ACC112 (cell line): ENCODE measurements at regions not wholly inside any gene's neighbourhood (a gene's known extent, or its start where the extent isn't known, plus 50 kb on each side); places are given as distances from the start of the nearest gene placed in this dataset.

Experiments
- H2AFZ ChIP-seq: fragments of 200-600 bp; sonication (generic); one replicate; pipeline ENCODE4 v1.6.0; 2017; ENCODE audit warnings: antibody characterized with exemption, low read length; ENCODE audit not compliant: unreplicated experiment
- H3K27ac ChIP-seq: fragments of 200-600 bp; sonication (generic); 2 replicates; pipeline ENCODE4 v1.5.1; 2014; ENCODE audit warnings: low read depth, mild to moderate bottlenecking, antibody characterized with exemption, low read length, moderate library complexity
- H3K27me3 ChIP-seq: fragments of 200-600 bp; sonication (generic); 2 replicates; pipeline ENCODE4 v1.6.1; 2014; ENCODE audit warnings: mild to moderate bottlenecking, antibody characterized with exemption, low read length, moderate library complexity, mixed read lengths; ENCODE audit not compliant: insufficient read depth
- H3K36me3 ChIP-seq: fragments of 200-600 bp; sonication (generic); 2 replicates; pipeline ENCODE4 v1.6.1; 2016; ENCODE audit warnings: mild to moderate bottlenecking, antibody characterized with exemption, low read length, moderate library complexity, mixed read lengths; ENCODE audit not compliant: insufficient read depth
- H3K4me1 ChIP-seq: fragments of 200-600 bp; sonication (generic); one replicate; pipeline ENCODE4 v1.6.1; 2016; ENCODE audit warnings: low read length, mixed read lengths; ENCODE audit not compliant: insufficient read depth, unreplicated experiment, control insufficient read depth
- H3K4me3 ChIP-seq: fragments of 200-600 bp; sonication (generic); 2 replicates; pipeline ENCODE4 v1.5.1; 2014; ENCODE audit warnings: mild to moderate bottlenecking, low read depth, low read length
- H3K79me2 ChIP-seq: fragments of 200-600 bp; sonication (generic); one replicate; pipeline ENCODE4 v1.6.0; 2016; ENCODE audit warnings: low read length; ENCODE audit not compliant: control insufficient read depth, unreplicated experiment, insufficient read depth

- Histone ChIP-seq H3K4me1 (no peaks in the 10 kb centered on the region), H3K27me3 (no peaks in the 10 kb centered on the region), H2AFZ (no peak overlapping the region), H3K4me3 (no peak overlapping the region), H3K36me3 (no peaks in the 10 kb centered on the region), H3K79me2 (no peaks in the 10 kb centered on the region), H3K27ac (no peak overlapping the region)
Observed at GRCh38 chr19:30310602-30311263, 61.5 kb upstream of the ZNF536 start.

- H3K27ac ChIP-seq, result no peak overlapping the region
- H3K27me3 ChIP-seq, result no peaks in the 10 kb centered on the region
- H3K4me1 ChIP-seq, result no peaks in the 10 kb centered on the region
- no peak overlapping the region for H2AFZ ChIP-seq
- no peaks in the 10 kb centered on the region for H3K36me3 ChIP-seq
- no peaks in the 10 kb centered on the region for H3K79me2 ChIP-seq
- no peak overlapping the region for H3K4me3 ChIP-seq
Observed at GRCh38 chr19:30311911-30312310, 60.3 kb upstream of the ZNF536 start.

- Histone ChIP-seq H3K27ac (no peak overlapping the region), H3K36me3 (no peaks in the 10 kb centered on the region), H3K4me3 (no peak overlapping the region), H3K27me3 (no peaks in the 10 kb centered on the region), H3K4me1 (no peaks in the 10 kb centered on the region), H2AFZ (no peak overlapping the region), H3K79me2 (no peaks in the 10 kb centered on the region)
Observed at GRCh38 chr19:30312582-30313352, 59.4 kb upstream of the ZNF536 start.

DNA sequence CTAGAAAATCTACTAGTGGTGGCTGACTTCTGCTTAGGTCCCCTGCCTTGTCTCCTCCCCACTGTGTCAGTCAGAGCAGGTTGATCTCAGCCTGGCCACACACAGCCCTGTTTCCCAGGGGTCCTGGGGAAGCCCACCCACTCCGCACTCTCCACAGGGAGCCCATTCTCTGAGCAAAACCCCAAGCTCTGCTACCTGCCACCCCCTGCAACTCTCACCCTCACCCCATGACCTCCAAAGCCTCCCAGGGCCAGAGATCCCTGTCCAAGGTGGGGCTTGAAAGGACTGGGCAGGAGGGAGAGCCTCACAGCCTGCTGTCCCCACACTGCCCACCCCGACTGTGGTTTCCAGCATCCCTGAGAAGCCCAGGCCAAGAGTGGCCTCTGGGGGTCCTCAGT, 58.8 kb upstream of the ZNF536 start:
- H3K27me3 ChIP-seq, result no peaks in the 10 kb centered on the region
- H3K4me1 ChIP-seq, result no peaks in the 10 kb centered on the region
- no peak overlapping the region for H2AFZ ChIP-seq

GRCh38 chr19:30314056-30314804, 58.0 kb upstream of the ZNF536 start:
- Histone ChIP-seq H3K4me1 (no peaks in the 10 kb centered on the region), H3K79me2 (no peaks in the 10 kb centered on the region), H3K36me3 (no peaks in the 10 kb centered on the region), H2AFZ (no peak overlapping the region), H3K27ac (no peak overlapping the region), H3K4me3 (no peak overlapping the region), H3K27me3 (no peaks in the 10 kb centered on the region)

More for the DNA sequence above, 58.8 kb upstream of the ZNF536 start:
- no peaks in the 10 kb centered on the region for H3K36me3 ChIP-seq
- no peak overlapping the region for H3K27ac ChIP-seq
- no peaks in the 10 kb centered on the region for H3K79me2 ChIP-seq
- no peak overlapping the region for H3K4me3 ChIP-seq

GRCh38 chr19:30314805-30315155, 57.4 kb upstream of the ZNF536 start:
- Histone ChIP-seq H3K4me1 (no peaks in the 10 kb centered on the region), H3K27ac (no peak overlapping the region), H3K4me3 (no peak overlapping the region), H2AFZ (no peak overlapping the region), H3K27me3 (no peaks in the 10 kb centered on the region), H3K36me3 (no peaks in the 10 kb centered on the region), H3K79me2 (no peaks in the 10 kb centered on the region)

- H3K4me3 ChIP-seq, result no peak overlapping the region
- no peak overlapping the region for H3K27ac ChIP-seq
- H3K27me3 ChIP-seq, result no peaks in the 10 kb centered on the region
- H3K36me3 ChIP-seq, result no peaks in the 10 kb centered on the region
- H2AFZ ChIP-seq, result no peak overlapping the region
- no peaks in the 10 kb centered on the region for H3K4me1 ChIP-seq
- H3K79me2 ChIP-seq, result no peaks in the 10 kb centered on the region
Observed at GRCh38 chr19:30315159-30315558, 57.0 kb upstream of the ZNF536 start.

GRCh38 chr19:30316000-30316491, 56.1 kb upstream of the ZNF536 start:
- Histone ChIP-seq H3K4me3 (no peak overlapping the region), H3K79me2 (no peaks in the 10 kb centered on the region), H3K27ac (no peak overlapping the region), H3K36me3 (no peaks in the 10 kb centered on the region), H3K27me3 (no peaks in the 10 kb centered on the region), H2AFZ (no peak overlapping the region), H3K4me1 (no peaks in the 10 kb centered on the region)

DNA sequence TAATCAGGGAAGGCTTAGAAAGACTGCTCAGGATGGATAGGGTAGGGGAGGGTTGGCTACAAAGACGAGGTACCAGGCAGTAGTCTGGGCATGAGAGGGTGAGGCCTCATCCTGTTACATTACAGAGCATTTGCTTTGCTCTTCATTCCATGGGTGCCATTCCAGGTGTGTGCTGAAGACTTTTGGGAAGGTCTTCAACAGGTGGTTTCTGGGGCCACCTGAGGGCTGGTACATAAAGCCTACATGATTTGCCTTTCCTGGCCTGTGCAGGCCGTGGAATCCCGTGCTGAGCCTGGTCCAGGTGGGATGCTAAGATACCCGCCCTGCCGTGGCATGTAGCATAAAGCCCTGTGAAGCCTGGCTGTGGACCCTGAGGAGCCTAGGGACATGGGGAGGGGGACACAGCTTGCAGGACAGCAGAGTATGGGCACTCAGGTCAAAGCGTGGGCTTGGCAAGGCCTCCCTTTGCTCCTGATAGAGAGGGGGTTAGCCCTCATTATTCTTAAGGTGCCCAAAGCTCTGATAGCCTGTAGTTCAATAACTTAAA, 55.6 kb upstream of the ZNF536 start:
- Histone ChIP-seq H3K79me2 (no peaks in the 10 kb centered on the region), H3K27ac (no peak overlapping the region), H3K27me3 (no peaks in the 10 kb centered on the region), H3K36me3 (no peaks in the 10 kb centered on the region), H2AFZ (no peak overlapping the region), H3K4me3 (no peak overlapping the region), H3K4me1 (no peaks in the 10 kb centered on the region)

DNA sequence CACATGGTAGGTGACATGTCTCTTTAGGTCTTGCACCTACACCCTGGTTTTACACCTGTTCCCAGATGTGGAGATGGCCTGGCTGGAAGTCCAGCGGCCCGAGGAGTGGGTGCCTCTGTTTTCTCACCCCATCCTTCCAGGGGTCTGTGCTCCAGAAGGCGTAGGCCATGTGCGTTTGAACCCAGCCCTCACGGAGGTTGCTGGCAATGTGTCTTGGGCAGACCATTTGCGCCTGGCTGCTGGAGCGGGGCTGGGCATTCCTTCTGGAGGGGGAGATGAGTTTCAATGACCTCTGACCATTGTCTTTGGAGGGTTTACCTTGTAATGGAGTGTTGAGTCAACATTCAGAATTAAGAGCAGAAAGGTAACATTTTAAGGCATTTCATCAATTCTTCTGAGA, 54.8 kb upstream of the ZNF536 start:
- Histone ChIP-seq H3K4me1 (no peaks in the 10 kb centered on the region), H3K36me3 (no peaks in the 10 kb centered on the region), H3K27ac (no peak overlapping the region), H3K79me2 (no peaks in the 10 kb centered on the region), H2AFZ (no peak overlapping the region), H3K27me3 (no peaks in the 10 kb centered on the region), H3K4me3 (no peak overlapping the region)
